ENCODE measurements at regions not wholly inside any gene's neighbourhood (a gene's known extent, or its start where the extent isn't known, plus 50 kb on each side); places are given as distances from the start of the nearest gene placed in this dataset.

GRCh38 chr4:22220965-22221364 lies 272.4 kb upstream of the KCNIP4 start:
- no peak overlapping the region for H3K27ac ChIP-seq
- H3K36me3 ChIP-seq = no peaks in the 10 kb centered on the region
- H3K4me3 ChIP-seq = no peak overlapping the region
- no peak for DNase-seq
- WGBS (ENCODE audit: insufficient coverage, low coverage, low lambda C conversion rate, missing lambda C conversion rate) = 64% methylated on average over 8 of the region's 9 CpGs
- no peaks in the 10 kb centered on the region for H3K4me1 ChIP-seq
- H3K27me3 ChIP-seq = no peaks in the 10 kb centered on the region
- ATAC-seq = no peak
- intact Hi-C loops (cut with DNase I) = no loop called here
- no peaks in the 10 kb centered on the region for H3K9me3 ChIP-seq
- no peak for TF ChIP-seq POLR2A (IDR thresholded peaks at IDR 0.05)
- TF ChIP-seq CTCF (IDR thresholded peaks at IDR 0.05) = no peak

GRCh38 chr4:22217480-22217879 lies 268.9 kb upstream of the KCNIP4 start:
- H3K9me3 ChIP-seq = no peaks in the 10 kb centered on the region
- TF ChIP-seq POLR2A (IDR thresholded peaks at IDR 0.05) = no peak
- no peak for TF ChIP-seq CTCF (IDR thresholded peaks at IDR 0.05)
- no peak overlapping the region for H3K4me3 ChIP-seq
- H3K27ac ChIP-seq = no peak overlapping the region
- intact Hi-C loops (cut with DNase I) = no loop called here
- no peaks in the 10 kb centered on the region for H3K4me1 ChIP-seq
- no peak for DNase-seq
- H3K27me3 ChIP-seq = no peaks in the 10 kb centered on the region
- no peaks in the 10 kb centered on the region for H3K36me3 ChIP-seq
- 55% methylated on average over 5 of the region's 5 CpGs for WGBS (ENCODE audit: insufficient coverage, low coverage, low lambda C conversion rate, missing lambda C conversion rate)
- no peak for ATAC-seq

GRCh38 chr4:22216278-22216677 lies 267.7 kb upstream of the KCNIP4 start:
- no peak for TF ChIP-seq POLR2A (IDR thresholded peaks at IDR 0.05)
- no peak for TF ChIP-seq CTCF (IDR thresholded peaks at IDR 0.05)
- Histone ChIP-seq H3K4me3 (no peak overlapping the region), H3K27ac (no peak overlapping the region), H3K36me3 (no peaks in the 10 kb centered on the region), H3K9me3 (no peaks in the 10 kb centered on the region), H3K27me3 (no peaks in the 10 kb centered on the region), H3K4me1 (no peaks in the 10 kb centered on the region)
- ATAC-seq (no peak), DNase-seq (no peak)
- intact Hi-C loops (cut with DNase I) = no loop called here
- whole genome bisulfite sequencing (ENCODE audit: insufficient coverage, low coverage, low lambda C conversion rate, missing lambda C conversion rate) = 92% methylated on average over 1 of the region's 1 CpG

- no peak for TF ChIP-seq CTCF (IDR thresholded peaks at IDR 0.05)
- H3K4me3 ChIP-seq = no peak overlapping the region
- no peaks in the 10 kb centered on the region for H3K4me1 ChIP-seq
- no peaks in the 10 kb centered on the region for H3K36me3 ChIP-seq
- H3K9me3 ChIP-seq = no peaks in the 10 kb centered on the region
- 18% methylated on average over 1 of the region's 1 CpG for WGBS (ENCODE audit: insufficient coverage, low coverage, low lambda C conversion rate, missing lambda C conversion rate)
- intact Hi-C loops (cut with DNase I) = no loop called here
- ATAC-seq = no peak
- DNase-seq = no peak
- no peak overlapping the region for H3K27ac ChIP-seq
- H3K27me3 ChIP-seq = no peaks in the 10 kb centered on the region
Measured at GRCh38 chr4:22215084-22215483, 266.5 kb upstream of the KCNIP4 start.

GRCh38 chr4:22203711-22204011 lies 255.1 kb upstream of the KCNIP4 start:
- Histone ChIP-seq H3K9me3 (no peaks in the 10 kb centered on the region), H3K36me3 (no peaks in the 10 kb centered on the region), H3K4me1 (no peaks in the 10 kb centered on the region), H3K27ac (no peak overlapping the region), H3K27me3 (no peaks in the 10 kb centered on the region), H3K4me3 (no peak overlapping the region)
- TF ChIP-seq POLR2A (IDR thresholded peaks at IDR 0.05) (no peak), CTCF (IDR thresholded peaks at IDR 0.05) (no peak)
- no peak for DNase-seq
- 29% methylated on average over 1 of the region's 1 CpG for WGBS (ENCODE audit: insufficient coverage, low coverage, low lambda C conversion rate, missing lambda C conversion rate)
- intact Hi-C loops (cut with DNase I) = no loop called here
- ATAC-seq = no peak
